IPS-NIHi7 (cell line): ENCODE measurements at regions not wholly inside any gene's neighbourhood (a gene's known extent, or its start where the extent isn't known, plus 50 kb on each side); places are given as distances from the start of the nearest gene placed in this dataset.
A peak's percentile ranks its signal among the peaks of the same experiment; 100 is the strongest.
"Not testable (repeated sequence)": the region's sequence is repeated elsewhere in the genome, so short reads cannot be mapped to it uniquely, and the experiment has no call there.

ENCODE experiments used
- DNase-seq: peaks from one replicate; pipeline ENCODE4 v3.0.0; 2012; ENCODE audit warnings: mixed read lengths; ENCODE audit errors: extremely low spot score

DNA sequence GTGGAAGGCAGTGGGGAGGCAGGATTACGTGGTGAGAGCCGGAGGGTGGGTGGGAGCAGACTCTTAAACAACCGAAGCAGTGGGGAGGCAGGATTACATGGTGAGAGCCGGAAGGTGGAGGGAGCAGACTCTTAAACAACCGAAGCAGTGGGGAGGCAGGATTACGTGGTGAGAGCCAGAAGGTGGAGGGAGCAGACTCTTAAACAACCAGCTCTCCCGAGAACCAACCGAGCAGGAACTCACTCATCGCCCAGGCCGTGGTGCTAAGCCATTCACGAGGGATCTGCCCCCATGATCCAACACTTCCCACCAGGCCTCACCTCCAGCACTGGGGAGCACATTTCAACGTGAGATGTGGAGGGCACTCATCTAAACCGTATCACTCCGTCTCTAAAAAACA is 87.7 kb downstream of the RTP5 start:
- DNase-seq = no peak

DNA sequence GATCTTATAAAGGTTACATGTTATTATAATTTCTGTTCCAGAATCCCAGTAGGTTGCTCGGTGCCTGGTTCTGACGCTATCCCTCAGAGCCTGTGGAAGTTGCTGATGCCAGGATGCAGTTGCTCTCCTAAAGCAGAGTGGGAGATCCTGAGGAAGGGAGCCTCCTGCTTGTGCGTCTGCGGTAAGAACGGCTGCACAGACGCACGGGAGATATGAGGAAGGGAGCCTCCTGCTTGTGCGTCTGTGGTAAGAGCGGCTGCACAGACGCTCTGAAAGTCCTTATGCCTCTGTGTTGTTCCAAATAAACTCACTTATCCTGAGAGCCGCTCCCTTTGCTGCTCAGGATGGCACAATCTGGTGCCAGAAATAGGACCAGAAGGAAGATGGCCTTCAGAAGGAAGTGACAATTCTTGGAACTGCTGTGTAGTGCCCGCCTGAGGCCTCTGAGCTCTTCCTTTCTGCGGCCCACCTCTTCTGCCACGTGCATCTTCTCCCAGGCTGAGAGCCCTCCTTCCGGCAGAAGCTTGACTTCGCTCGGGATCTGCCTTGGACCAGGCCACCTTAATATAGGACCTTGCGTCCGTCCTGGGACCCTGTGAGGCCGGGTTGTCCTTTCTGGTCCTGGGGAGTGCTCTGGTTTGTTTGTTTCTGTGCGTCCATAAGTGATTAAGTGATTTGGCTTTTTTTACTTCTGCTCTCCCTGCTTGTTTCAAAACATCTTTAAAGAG is 89.5 kb downstream of the RTP5 start:
- DNase-seq = no peak

DNA sequence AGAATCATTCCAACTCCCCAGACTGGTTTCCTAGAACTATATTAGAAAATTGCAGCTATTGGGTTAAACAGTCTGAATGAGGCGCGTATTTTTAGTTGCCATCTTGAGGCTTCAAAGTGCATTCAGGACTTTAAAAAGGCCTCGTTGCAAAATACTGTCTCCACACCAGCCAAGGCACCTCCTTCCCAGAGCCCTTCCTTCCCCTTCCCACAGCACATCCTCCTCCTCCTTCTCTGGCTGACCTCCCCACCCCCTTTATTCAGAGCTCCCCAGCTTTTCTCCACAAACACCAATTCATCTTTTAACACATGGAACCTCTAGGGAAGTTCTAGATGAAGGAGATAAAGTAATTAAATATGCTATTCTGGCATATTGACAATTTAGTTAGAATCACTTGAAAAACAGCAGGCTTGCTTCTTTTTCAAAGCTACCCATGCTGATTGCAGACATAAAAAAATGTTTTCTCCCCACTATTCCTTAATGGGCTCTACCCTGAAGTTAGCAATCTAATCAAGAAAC is 90.3 kb downstream of the RTP5 start:
- DNase-seq = no peak

DNA sequence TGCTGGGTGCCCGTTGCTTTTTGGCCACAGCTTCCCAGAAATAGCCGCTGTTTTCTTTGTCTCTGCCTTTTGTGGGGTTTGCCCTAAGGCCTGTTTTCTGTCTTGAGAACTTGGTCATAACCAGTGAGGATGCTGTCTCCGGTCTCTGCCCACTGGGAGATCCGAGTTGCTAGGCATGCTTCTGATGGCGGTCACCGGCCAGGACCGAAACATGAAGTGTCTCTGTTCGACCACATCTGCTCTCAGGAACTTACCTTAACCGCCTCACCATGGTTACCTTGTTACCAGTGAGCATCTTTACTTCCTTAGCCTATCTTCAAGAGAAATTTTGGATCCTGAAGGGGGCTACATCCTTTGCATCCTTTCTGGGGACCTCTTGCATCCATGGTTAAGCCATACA is 91.9 kb downstream of the RTP5 start:
- DNase-seq = no peak

DNA sequence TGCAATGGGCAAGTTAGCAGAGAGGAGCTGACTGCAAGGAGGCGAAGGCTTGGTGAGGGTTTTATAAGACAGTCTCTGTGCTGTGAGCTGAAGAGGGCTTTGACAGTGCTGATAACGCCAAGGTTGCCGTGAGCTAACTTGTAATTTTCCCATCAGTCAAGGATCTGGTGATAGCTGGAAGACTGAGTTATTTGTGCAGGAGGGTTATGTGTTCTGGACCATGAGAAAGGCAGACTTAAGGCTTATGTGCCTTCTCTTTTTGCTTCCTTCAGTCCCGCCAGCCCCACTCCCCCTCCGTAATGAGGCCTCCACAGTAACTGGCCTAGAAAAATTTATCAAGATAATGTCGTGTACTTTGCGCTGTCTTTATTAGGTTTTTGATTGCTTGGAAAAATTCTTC is 94.6 kb downstream of the RTP5 start:
- no peak for DNase-seq

DNA sequence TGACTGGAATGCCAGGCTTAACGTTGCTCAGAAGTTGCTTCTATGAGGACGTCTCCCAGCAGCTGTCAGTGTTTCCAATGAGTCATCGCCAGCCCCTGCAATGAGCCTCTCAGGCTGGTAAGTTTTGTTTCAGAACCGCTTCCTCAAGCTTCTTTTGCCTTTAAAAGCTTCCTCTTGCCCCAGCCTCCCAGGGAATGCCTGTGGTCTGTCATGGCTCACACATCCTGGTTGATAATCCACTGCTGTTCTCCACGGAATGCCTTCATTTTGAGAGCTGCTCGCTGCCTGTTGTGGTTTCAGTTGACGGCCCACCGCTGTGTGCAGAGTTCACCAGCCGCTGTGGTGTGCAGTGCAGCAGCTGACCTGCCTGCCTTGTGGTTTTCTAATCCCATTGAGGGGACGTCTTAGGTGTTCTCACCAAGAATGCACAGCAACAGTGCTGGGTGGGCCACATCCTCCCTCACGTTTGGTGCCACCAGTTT is 96.4 kb downstream of the RTP5 start:
- peak; percentile 46 for DNase-seq

DNA sequence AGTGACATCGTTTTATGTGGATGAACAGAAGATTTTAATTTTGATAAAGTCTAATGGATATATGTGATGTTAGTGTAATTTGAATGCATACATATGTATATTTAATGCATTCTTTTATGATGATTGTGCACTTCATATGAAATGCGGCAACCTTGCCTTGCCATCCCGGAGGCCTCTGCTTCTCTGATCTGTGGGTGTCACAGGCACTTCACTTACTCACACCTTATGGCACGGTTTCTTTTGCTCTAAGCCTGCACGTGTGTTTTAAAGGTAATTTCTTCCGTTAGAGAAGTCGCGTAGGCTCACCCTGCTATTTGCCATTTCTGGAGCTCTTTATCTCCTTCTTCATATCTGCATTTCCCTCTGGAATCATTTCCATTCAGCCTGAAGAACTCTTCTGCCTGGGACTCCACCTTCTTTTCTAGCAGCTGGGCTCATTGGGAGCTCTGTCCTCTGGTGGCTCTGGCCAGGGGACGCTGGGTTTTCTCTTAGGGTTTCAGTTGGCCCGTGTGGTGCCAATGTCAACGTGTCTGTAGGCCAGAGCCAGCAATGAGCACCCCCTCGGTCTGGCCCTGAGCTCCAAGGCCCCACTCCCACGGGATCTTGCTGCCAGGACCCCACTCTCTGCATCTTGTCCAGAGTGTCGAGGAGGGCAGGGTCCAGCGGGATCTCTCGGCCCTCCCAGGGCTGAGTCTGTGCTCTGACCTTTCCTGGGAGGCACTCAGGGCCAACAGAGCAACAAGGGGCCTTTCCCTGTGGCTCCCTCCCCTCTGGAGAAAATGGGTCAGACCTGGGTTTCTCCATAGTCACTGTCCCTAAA is 97.3 kb downstream of the RTP5 start:
- DNase-seq = no peak

DNA sequence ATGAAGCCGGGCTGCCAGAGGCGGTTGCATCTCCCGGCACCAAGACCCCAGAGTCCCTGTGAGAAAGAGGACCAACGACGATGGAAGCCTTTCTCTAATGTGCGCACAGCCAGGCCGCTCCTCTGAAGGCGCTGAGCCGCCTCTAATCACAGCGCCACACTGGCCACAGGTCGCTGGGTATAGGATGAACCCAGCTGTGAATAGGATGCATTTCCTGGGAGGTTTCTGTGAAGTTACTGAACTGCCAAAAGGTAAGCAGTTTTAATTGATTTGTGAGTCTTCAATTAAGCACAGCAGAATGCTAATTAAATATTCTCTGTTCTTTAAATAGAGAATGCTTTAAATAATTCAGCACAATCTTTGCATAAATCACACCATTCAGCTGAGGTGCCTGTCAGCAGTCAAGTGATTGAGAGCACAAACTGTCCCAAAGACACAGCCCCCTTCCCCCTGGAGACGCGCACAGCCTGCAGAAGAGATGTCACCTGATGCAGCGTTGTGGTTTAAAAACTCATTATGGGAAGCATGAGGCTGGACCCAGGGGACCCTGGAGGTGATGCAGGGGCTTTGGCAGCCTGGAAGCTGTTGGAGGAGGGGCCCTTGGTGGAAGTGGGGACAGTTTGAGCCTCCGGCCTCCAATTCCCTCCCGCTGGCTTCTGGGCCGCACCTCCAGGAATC is 98.1 kb downstream of the RTP5 start:
- DNase-seq = no peak

DNA sequence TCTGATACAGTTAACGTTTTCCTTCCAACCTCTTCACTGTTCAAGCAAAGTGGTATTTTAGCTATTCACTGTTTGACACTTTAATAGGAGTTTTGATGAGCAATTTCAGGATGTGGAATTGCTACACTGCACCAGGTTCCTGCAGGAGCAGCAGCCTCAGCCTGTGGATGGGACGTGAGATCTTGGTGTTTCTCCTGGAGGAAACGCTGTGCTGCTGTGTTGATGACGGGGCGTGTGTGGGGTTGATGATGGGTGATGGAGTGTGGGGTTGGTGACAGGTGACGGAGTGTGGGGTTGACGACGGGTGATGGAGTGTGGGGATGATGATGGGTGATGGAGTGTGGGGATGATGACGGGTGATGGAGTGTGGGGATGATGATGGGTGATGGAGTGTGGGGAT is 98.9 kb downstream of the RTP5 start:
- no peak for DNase-seq

DNA sequence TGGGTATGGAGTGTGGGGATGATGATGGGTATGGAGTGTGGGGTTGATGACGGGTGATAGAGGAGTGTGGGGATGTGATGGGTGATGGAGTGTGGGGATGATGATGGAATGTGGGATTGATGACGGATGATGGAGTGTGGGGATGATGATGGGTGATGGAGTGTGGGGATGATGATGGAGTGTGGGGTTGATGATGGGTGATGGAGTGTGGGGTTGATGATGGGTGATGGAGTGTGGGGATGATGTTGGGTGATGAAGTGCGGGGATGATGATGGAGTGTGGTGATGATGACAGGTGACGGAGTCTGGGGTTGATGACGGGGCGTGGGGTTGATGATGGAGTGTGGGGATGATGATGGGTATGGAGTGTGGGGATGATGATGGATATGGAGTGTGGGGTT is 99.7 kb downstream of the RTP5 start:
- DNase-seq = not testable (repeated sequence)

DNA sequence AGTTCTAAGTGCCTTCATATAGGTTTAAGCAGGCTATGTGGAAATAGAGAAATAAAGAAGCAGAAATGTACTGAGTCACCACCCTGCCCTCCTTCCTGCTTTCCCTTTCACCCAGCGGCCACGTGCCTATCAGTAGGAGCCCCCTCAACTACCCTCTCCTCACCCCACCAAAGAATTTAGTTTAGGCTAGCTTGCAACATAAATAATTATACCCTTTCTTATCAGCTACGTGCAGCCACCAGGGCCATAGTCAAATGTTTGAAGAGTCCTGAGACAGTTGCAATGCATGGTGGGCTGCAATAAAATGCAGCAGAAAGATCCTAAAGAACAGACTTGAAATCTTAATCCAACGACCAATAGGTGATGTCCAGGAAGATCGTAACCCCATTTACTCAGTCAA is 101.2 kb downstream of the RTP5 start:
- no peak for DNase-seq

DNA sequence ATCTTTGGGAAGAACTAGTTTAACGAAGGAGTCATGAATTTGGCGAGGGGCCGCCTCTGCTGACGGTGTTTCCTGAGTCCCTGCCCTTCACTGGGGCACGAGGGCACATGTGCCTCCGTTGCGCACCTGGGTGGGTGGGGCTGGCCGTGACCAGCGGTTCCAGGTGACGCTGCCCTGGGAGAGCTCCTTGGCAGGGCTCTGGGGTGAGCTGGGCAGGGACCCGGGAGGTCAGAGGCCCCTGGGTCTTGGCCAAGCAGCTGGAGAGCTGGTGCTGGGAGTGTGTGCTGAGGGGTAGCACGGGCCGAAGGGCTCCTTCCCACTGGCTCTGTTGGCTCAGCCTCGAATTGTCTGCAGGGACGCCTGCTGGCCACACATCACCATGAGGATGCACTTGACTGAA is 104.6 kb downstream of the RTP5 start:
- DNase-seq = no peak

DNA sequence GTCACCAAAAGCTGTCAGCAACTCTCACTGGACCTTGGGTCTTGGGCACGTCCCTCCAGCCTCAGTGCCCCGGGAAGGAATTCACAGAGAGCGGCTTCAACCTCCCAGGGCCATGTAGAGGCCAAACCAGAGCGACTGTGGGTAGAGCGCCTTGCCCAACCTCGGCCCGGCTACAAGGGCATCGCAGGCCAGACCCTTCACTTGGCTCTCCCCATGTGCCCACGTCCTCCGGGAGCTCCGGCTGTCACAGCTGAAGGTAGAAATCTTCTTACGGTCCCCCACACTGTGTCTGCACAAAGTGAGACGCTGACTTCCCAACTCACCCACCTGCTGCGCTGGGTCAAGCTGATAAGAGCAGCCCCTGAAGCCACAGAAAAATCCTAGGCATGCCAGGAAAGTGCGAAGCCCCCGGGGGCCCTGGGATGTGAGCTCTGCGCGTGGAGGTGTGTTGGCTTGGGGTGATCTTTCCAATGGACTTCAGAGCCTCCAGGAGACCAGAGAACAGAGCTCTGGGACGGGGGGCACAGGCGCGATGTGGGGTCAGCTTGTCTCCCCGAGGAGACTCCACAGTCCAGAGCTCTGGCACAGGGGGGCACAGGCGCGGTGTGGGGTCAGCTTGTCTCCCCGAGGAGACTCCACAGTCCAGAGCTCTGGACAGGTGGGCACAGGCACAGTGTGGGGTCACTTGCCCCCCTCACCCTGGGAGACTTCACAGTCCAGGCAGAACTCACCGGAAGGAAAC is 105.5 kb downstream of the RTP5 start:
- no peak for DNase-seq

DNA sequence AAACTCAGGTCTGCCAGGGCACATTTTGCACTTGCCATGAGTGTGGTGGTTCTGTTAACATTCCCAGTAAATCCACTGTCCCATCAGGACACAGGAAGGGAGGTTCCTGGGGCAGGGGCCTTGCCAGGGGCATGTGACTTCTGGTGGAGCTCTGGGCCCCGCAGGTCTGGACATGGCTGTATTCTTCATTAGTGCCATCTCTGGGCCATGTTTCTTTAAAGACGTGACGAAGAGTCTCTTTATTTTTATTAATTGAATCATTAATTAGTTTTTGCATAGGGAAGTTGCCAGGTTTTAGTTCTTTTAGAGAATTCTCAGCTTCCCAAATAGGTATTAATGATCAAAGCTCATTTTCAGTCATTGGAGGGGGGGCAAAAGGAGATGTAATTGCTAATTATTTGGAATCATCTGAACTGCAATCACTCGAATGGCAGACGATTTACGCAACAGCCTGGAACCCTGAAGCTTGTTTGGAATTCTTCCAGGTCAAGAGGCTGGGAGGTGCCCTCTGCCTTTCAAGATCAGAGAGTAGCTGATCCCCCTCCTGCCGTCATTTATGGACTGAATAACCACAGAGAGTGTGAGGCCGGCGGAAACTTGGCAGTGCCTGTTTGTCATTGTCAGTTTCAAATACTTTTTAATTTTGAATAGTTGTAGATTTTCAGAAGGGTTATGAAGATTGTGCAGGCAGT is 106.2 kb downstream of the RTP5 start:
- no peak for DNase-seq

DNA sequence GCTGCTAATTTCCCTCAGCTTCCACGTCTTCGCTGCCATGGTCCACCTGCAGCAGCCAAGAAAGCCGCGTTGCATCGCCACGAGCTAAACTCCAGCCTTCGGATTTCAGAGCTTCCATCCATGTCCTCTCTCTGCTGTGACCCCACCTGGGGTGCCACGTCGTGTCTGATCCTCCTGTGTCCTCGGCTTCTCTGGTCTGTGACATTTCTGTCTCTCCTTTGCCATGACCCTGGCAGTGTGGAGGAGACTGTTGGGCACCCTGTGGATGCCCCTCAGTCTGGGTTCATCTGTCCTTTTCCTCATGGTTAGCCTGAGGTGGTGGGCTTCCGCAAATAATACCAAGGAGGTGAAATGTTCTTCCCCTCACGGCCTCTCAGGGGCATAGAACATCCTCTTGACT is 106.8 kb downstream of the RTP5 start:
- no peak for DNase-seq

DNA sequence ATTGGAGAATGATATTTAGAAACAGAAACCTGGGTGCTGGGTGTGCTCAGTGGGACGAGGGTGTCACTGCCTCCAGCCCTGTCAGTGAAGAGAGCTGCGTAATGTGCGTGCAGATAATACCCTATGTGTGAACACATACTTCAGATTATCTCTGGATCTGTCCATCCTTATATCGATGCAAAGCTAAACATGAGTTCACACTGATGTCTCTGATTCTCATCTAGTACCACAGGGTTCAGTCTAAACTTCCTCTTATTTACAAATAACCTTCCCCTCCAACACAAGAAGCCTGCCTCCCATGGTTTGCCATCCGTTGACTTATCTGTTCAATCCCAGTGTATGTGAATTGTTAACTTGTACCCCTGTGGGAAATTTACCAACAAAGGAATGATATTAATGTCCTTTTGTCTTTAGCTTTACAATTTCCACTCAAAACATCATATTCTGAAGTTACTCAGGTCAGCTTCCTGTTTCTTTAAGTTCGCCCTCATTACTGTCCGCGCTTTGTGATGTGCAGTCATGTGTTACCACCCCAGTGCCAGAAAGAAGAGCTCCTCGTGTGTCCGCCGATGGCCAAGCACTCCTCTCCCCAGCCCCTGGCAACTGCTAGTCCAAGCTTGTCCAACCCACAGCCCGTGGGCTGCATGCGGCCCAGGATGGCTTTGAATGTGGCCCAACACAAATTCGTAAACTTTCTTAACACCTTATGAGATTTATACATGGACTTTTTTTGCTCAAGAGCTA is 108.2 kb downstream of the RTP5 start:
- DNase-seq = no peak

DNA sequence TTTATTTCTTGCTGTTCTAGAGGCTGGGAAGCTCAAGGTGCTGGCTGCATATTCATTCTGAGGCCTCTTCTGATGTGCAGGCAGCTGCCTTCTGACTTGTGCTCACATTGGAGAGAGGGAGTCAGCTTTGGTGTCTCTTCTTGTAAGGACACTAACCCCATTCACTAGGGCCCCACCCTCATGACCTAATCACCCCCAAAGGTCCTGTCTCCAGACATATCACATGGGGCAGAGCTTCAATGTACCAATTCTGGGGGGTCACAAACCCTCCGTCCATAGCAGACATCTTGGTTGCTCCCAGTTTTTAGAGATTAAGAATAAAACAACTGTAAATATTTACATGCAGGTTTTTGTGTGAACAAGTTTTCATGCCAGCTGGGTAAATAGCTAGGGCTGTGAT is 109.1 kb downstream of the RTP5 start:
- no peak for DNase-seq

DNA sequence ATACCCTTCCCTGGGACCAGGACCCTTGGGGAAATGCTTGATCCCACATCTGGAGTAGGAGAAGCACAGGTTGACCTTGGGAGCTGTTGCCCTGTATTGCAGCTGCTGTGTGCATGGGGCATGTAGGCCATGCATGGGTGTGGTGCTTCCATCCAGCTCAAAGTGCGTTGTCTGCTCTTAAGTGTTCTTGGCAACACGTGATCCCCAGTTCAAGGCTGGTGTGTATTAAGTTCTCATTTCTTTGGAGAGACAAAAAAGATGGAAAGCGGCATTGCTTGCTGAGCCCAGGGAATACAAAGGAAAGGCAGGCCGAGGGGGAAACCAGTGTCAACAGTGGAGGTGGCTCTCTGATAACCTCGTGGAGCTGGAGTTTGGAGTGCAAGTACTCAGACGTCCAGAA is 110.7 kb downstream of the RTP5 start:
- DNase-seq = no peak

DNA sequence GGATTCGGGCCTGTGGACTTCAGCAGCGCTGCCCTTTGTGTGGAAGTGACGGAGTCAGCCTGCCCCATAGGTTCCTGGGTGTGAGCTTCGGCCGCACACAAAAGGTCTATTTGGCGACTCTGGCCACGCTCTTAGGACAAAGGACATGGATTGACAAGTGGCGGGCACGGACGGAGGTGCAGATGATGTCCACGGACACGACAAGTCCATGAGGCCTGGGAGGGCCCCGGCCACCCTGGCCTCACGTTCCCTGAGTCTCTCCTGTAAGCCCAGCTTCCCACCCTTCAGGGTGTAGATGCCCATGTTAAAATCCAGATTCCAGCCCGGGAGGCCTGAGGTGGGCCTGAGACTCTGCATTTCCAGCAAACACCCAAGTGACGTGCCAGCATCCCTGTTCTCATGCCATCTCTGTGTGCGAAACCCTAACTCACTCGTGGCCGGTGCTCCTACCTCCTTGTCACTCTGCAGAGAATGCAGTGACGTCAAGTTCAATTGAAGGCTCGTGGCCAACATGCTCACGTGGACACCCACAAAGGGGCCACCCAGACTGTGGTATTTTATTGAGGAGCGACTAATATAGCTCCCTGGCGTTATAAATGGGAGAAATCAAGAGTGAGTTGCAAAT is 111.7 kb downstream of the RTP5 start:
- no peak for DNase-seq
